ENCODE measurements at regions not wholly inside any gene's neighbourhood (a gene's known extent, or its start where the extent isn't known, plus 50 kb on each side); places are given as distances from the start of the nearest gene placed in this dataset.

GRCh38 chr5:67487862-67488261, 291.3 kb upstream of the CD180 start (continued):
- TF ChIP-seq, protein P1, sequence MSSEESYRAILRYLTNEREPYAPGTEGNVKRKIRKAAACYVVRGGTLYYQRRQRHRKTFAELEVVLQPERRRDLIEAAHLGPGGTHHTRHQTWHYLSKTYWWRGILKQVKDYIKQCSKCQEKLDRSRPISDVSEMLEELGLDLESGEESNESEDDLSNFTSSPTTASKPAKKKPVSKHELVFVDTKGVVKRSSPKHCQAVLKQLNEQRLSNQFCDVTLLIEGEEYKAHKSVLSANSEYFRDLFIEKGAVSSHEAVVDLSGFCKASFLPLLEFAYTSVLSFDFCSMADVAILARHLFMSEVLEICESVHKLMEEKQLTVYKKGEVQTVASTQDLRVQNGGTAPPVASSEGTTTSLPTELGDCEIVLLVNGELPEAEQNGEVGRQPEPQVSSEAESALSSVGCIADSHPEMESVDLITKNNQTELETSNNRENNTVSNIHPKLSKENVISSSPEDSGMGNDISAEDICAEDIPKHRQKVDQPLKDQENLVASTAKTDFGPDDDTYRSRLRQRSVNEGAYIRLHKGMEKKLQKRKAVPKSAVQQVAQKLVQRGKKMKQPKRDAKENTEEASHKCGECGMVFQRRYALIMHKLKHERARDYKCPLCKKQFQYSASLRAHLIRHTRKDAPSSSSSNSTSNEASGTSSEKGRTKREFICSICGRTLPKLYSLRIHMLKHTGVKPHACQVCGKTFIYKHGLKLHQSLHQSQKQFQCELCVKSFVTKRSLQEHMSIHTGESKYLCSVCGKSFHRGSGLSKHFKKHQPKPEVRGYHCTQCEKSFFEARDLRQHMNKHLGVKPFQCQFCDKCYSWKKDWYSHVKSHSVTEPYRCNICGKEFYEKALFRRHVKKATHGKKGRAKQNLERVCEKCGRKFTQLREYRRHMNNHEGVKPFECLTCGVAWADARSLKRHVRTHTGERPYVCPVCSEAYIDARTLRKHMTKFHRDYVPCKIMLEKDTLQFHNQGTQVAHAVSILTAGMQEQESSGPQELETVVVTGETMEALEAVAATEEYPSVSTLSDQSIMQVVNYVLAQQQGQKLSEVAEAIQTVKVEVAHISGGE (tag by site-specific recombination; conservative IDR thresholded peaks at IDR 0.05; ENCODE audit: low read depth) = no peak
- TF ChIP-seq ZNF18 (tag by site-specific recombination; IDR thresholded peaks at IDR 0.05) (peak; percentile 87), ZFP69B (tag by site-specific recombination; IDR thresholded peaks at IDR 0.05) (peak; percentile 28; the same call in 1 of the 2 replicates), ZNF843 (tag by site-specific recombination; IDR thresholded peaks at IDR 0.05) (peak; percentile 84; the same call in 1 of the 2 replicates), ZNF704 (tag by site-specific recombination; IDR thresholded peaks at IDR 0.05) (no peak), ZNF138 (tag by site-specific recombination; IDR thresholded peaks at IDR 0.05; ENCODE audit: borderline replicate concordance) (no peak), ZNF202 (tag by site-specific recombination; IDR thresholded peaks at IDR 0.05; ENCODE audit: borderline replicate concordance) (no peak), ZFHX2 (tag by site-specific recombination; conservative IDR thresholded peaks at IDR 0.05) (no peak), ZNF530 (tag by site-specific recombination; IDR thresholded peaks at IDR 0.05; ENCODE audit: low read depth) (no peak), ZNF610 (tag by site-specific recombination; IDR thresholded peaks at IDR 0.05; ENCODE audit: borderline replicate concordance) (0 out of 2 replicates have a peak, but pooled peaks have one; percentile 17), ZNF488 (tag by site-specific recombination; IDR thresholded peaks at IDR 0.05) (no peak), ZNF426 (tag by site-specific recombination; IDR thresholded peaks at IDR 0.05) (no peak), ZNF416 (tag by site-specific recombination; IDR thresholded peaks at IDR 0.05) (no peak), ZNF391 (tag by site-specific recombination; IDR thresholded peaks at IDR 0.05; ENCODE audit: borderline replicate concordance, low read depth) (no peak), ZNF114 (tag by site-specific recombination; IDR thresholded peaks at IDR 0.05) (no peak), ZNF785 (tag by site-specific recombination; IDR thresholded peaks at IDR 0.05) (no peak), ZBTB48 (tag by site-specific recombination; IDR thresholded peaks at IDR 0.05) (no peak), ZNF404 (tag by site-specific recombination; IDR thresholded peaks at IDR 0.05) (no peak), GLI2 (tag by site-specific recombination; IDR thresholded peaks at IDR 0.05; ENCODE audit: borderline replicate concordance, low read depth) (no peak), ZNF302 (tag by site-specific recombination; IDR thresholded peaks at IDR 0.05; ENCODE audit: low read depth) (peak; percentile 26; the same call in 1 of the 2 replicates), ZNF701 (tag by site-specific recombination; IDR thresholded peaks at IDR 0.05) (no peak), ZNF23 (tag by site-specific recombination; IDR thresholded peaks at IDR 0.05; ENCODE audit: borderline replicate concordance) (no peak), ZNF157 (tag by site-specific recombination; IDR thresholded peaks at IDR 0.05) (no peak)
- TF ChIP-seq, protein P2, sequence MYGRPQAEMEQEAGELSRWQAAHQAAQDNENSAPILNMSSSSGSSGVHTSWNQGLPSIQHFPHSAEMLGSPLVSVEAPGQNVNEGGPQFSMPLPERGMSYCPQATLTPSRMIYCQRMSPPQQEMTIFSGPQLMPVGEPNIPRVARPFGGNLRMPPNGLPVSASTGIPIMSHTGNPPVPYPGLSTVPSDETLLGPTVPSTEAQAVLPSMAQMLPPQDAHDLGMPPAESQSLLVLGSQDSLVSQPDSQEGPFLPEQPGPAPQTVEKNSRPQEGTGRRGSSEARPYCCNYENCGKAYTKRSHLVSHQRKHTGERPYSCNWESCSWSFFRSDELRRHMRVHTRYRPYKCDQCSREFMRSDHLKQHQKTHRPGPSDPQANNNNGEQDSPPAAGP (tag by site-specific recombination; IDR thresholded peaks at IDR 0.05) = no peak
- TF ChIP-seq, protein P3, sequence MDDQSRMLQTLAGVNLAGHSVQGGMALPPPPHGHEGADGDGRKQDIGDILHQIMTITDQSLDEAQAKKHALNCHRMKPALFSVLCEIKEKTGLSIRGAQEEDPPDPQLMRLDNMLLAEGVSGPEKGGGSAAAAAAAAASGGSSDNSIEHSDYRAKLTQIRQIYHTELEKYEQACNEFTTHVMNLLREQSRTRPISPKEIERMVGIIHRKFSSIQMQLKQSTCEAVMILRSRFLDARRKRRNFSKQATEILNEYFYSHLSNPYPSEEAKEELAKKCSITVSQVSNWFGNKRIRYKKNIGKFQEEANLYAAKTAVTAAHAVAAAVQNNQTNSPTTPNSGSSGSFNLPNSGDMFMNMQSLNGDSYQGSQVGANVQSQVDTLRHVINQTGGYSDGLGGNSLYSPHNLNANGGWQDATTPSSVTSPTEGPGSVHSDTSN (CRISPR knock-in tag; IDR thresholded peaks at IDR 0.05) = no peak
- TF ChIP-seq, protein P4, sequence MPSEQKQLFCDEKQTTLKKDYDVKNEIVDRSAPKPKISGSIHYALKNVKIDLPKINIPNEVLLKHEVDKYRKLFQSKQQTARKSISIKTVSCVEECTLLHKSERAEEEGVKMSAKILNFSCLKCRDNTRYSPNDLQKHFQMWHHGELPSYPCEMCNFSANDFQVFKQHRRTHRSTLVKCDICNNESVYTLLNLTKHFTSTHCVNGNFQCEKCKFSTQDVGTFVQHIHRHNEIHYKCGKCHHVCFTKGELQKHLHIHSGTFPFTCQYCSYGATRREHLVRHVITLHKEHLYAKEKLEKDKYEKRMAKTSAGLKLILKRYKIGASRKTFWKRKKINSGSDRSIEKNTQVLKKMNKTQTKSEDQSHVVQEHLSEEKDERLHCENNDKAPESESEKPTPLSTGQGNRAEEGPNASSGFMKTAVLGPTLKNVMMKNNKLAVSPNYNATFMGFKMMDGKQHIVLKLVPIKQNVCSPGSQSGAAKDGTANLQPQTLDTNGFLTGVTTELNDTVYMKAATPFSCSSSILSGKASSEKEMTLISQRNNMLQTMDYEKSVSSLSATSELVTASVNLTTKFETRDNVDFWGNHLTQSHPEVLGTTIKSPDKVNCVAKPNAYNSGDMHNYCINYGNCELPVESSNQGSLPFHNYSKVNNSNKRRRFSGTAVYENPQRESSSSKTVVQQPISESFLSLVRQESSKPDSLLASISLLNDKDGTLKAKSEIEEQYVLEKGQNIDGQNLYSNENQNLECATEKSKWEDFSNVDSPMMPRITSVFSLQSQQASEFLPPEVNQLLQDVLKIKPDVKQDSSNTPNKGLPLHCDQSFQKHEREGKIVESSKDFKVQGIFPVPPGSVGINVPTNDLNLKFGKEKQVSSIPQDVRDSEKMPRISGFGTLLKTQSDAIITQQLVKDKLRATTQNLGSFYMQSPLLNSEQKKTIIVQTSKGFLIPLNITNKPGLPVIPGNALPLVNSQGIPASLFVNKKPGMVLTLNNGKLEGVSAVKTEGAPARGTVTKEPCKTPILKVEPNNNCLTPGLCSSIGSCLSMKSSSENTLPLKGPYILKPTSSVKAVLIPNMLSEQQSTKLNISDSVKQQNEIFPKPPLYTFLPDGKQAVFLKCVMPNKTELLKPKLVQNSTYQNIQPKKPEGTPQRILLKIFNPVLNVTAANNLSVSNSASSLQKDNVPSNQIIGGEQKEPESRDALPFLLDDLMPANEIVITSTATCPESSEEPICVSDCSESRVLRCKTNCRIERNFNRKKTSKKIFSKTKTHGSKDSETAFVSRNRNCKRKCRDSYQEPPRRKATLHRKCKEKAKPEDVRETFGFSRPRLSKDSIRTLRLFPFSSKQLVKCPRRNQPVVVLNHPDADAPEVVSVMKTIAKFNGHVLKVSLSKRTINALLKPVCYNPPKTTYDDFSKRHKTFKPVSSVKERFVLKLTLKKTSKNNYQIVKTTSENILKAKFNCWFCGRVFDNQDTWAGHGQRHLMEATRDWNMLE (tag by site-specific recombination; conservative IDR thresholded peaks at IDR 0.05; ENCODE audit: low read depth) = no peak

Data from HEK293 (cell line).